GM23248 (cell line): ENCODE measurements at regions not wholly inside any gene's neighbourhood (a gene's known extent, or its start where the extent isn't known, plus 50 kb on each side); places are given as distances from the start of the nearest gene placed in this dataset.

Experiments used
- DNase-seq: peaks from one replicate; pipeline ENCODE4 v3.0.0-alpha.2; 2015
- H2AFZ ChIP-seq: fragments of 200-600 bp; sonication (generic); 2 replicates; pipeline ENCODE4 v1.6.1; 2016; ENCODE audit warnings: antibody characterized with exemption
- H3F3A ChIP-seq: fragments of 200-600 bp; sonication (generic); 2 replicates; pipeline ENCODE4 v1.6.1; 2016; ENCODE audit warnings: mild to moderate bottlenecking, antibody characterized with exemption, mixed run types; ENCODE audit not compliant: insufficient read depth
- H3K27ac ChIP-seq: fragments of 200-600 bp; sonication (generic); 2 replicates; pipeline ENCODE4 v1.5.1; 2016; ENCODE audit warnings: mild to moderate bottlenecking
- H3K27me3 ChIP-seq: fragments of 200-600 bp; sonication (generic); replicated peaks from 2 replicates; pipeline ENCODE4 v1.6.1; 2016; ENCODE audit warnings: mild to moderate bottlenecking; ENCODE audit not compliant: insufficient read depth
- H3K36me3 ChIP-seq: fragments of 200-600 bp; sonication (generic); 2 replicates; pipeline ENCODE4 v1.6.1; 2016; ENCODE audit warnings: low read depth, mild to moderate bottlenecking
- H3K4me1 ChIP-seq: fragments of 200-600 bp; sonication (generic); 2 replicates; pipeline ENCODE4 v1.6.1; 2016; ENCODE audit warnings: mild to moderate bottlenecking; ENCODE audit not compliant: insufficient read depth
- H3K4me2 ChIP-seq: fragments of 200-600 bp; sonication (generic); one replicate; pipeline ENCODE4 v1.6.1; 2016; ENCODE audit warnings: mild to moderate bottlenecking; ENCODE audit not compliant: unreplicated experiment
- H3K4me3 ChIP-seq: fragments of 200-600 bp; sonication (generic); 2 replicates; pipeline ENCODE4 v1.5.1; 2016; ENCODE audit warnings: mild to moderate bottlenecking
- H3K79me2 ChIP-seq: fragments of 200-600 bp; sonication (generic); 2 replicates; pipeline ENCODE4 v1.6.1; 2016; ENCODE audit warnings: mild to moderate bottlenecking; ENCODE audit not compliant: insufficient read depth
- H3K9ac ChIP-seq: fragments of 200-600 bp; sonication (generic); 2 replicates; pipeline ENCODE4 v1.6.1; 2016; ENCODE audit warnings: mild to moderate bottlenecking
- H3K9me2 ChIP-seq: fragments of 200-600 bp; sonication (generic); 2 replicates; pipeline ENCODE4 v1.6.1; 2016; ENCODE audit warnings: mixed run types, mild to moderate bottlenecking, moderate library complexity; ENCODE audit not compliant: insufficient read depth
- H3K9me3 ChIP-seq: fragments of 200-600 bp; sonication (generic); one replicate; pipeline ENCODE4 v1.6.1; 2017; ENCODE audit warnings: low read depth
- H4K20me1 ChIP-seq: fragments of 200-600 bp; sonication (generic); 2 replicates; pipeline ENCODE4 v1.6.0; 2016; ENCODE audit not compliant: insufficient read depth
- EZH2 ChIP-seq: fragments of 200-600 bp; sonication (generic); IDR thresholded peaks from 2 replicates; pipeline ENCODE4 v1.6.1; 2018; ENCODE audit warnings: antibody characterized with exemption, mild to moderate bottlenecking; ENCODE audit not compliant: insufficient read depth, poor library complexity, severe bottlenecking
- EZH2phosphoT487 ChIP-seq: fragments of 200-600 bp; sonication (generic); IDR thresholded peaks from 2 replicates; pipeline ENCODE4 v1.6.1; 2018; ENCODE audit warnings: antibody characterized with exemption, moderate library complexity, mild to moderate bottlenecking, low read depth; ENCODE audit not compliant: insufficient read depth
- WGBS, 2 experiments: methylation state at CpG; one replicate each; pipeline ENCODE4 v1.1.6; 2015 to 2017; ENCODE audit warnings: low lambda C conversion rate in 2 of 2, low coverage in 1 of 2; ENCODE audit errors: missing lambda C conversion rate in 2 of 2; 5-methylcytosine and 5-hydroxymethylcytosine counted together
- in situ Hi-C: fragments of 300-500 bp; cut with MboI; formaldehyde crosslinking; loops from 2 replicates; pipeline ENCODE4 v1.15.0; 2020

GRCh38 chr6:144696610-144697368 is 411.7 kb downstream of the UTRN start:
- no peak overlapping the region for H3K4me2 ChIP-seq
- no peak overlapping the region for H2AFZ ChIP-seq
- peak; percentile 16 for DNase-seq

GRCh38 chr6:144697369-144697760 is 412.2 kb downstream of the UTRN start:
- in situ Hi-C loops: no loop called here

More at GRCh38 chr6:144696610-144697368, 411.7 kb downstream of the UTRN start:
- Histone ChIP-seq H3K27me3 (no peaks in the 10 kb centered on the region), H4K20me1 (no peaks in the 10 kb centered on the region), H3F3A (no peaks in the 10 kb centered on the region), H3K9me2 (no peaks in the 10 kb centered on the region), H3K4me1 (peaks cover 9% of the 10 kb centered on the region; the same call in 1 of the 2 replicates), H3K79me2 (peaks cover 39% of the 10 kb centered on the region), H3K27ac (no peak overlapping the region), H3K9me3 (no peaks in the 10 kb centered on the region), H3K9ac (no peak overlapping the region), H3K4me3 (no peak overlapping the region), H3K36me3 (peaks cover 18% of the 10 kb centered on the region; the same call in 1 of the 2 replicates)
- no peak for TF ChIP-seq EZH2phosphoT487
- TF ChIP-seq EZH2: no peak
- in situ Hi-C loops: no loop called here
- 70 to 74% methylated on average over 2 of the region's 2 CpGs for WGBS, 2 experiments

DNA sequence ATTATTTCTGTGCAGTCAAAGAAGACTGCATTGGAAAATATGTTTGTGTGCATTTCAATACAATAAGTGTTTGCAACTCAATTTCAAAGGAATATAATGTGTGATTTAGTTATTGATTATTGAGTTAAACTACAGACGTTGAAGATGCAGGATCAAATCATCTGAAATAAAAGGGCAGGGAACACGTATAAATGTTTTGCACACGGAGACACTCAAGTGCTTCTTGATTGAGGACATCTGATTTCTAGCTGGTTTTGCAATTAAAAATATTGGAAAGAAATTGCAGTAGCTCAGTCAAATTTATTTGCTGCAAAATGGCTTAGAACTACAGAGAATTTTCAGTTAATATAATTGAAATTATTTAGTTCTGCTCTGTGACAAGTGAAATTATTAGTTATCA is 412.7 kb downstream of the UTRN start:
- no peaks in the 10 kb centered on the region for H3K9me3 ChIP-seq

More at GRCh38 chr6:144697369-144697760, 412.2 kb downstream of the UTRN start:
- TF ChIP-seq EZH2 (no peak), EZH2phosphoT487 (no peak)
- H2AFZ ChIP-seq: no peak overlapping the region
- no peaks in the 10 kb centered on the region for H3K9me2 ChIP-seq
- no peaks in the 10 kb centered on the region for H3K9me3 ChIP-seq
- H3K27me3 ChIP-seq: no peaks in the 10 kb centered on the region
- H3K27ac ChIP-seq: no peak overlapping the region
- H3K4me2 ChIP-seq: no peak overlapping the region
- H3K79me2 ChIP-seq: peaks cover 34% of the 10 kb centered on the region
- H3K4me1 ChIP-seq: peaks cover 9% of the 10 kb centered on the region; the same call in 1 of the 2 replicates
- peaks cover 24% of the 10 kb centered on the region; the same call in 1 of the 2 replicates for H3K36me3 ChIP-seq
- DNase-seq: no peak
- 49 to 66% methylated on average over 2 of the region's 2 CpGs for WGBS, 2 experiments
- H3F3A ChIP-seq: no peaks in the 10 kb centered on the region
- no peak overlapping the region for H3K4me3 ChIP-seq
- no peaks in the 10 kb centered on the region for H4K20me1 ChIP-seq
- H3K9ac ChIP-seq: no peak overlapping the region

DNA sequence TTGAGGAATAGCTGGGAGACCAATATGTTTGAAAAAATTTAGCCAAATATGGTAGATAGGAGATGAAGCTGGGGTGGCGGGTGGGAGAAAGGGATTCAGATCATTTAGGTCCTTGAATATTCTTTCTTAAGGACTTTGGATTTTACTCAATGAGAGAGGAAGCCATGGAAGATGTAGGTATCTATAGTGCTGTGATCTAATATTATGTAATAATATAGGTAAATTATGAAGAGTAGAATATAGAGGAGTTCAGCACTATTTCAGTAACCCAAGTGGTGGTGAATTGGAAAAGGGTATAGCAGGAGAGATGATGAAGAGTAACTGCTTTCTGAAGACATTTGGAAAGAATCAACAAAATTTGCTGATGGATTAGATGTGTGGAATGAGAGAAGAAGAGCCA is 417.6 kb downstream of the UTRN start:
- Histone ChIP-seq H3K9me2 (no peaks in the 10 kb centered on the region), H3K4me3 (no peak overlapping the region), H4K20me1 (no peaks in the 10 kb centered on the region), H2AFZ (no peak overlapping the region), H3K4me2 (no peak overlapping the region), H3K9me3 (no peaks in the 10 kb centered on the region), H3K27ac (no peak overlapping the region), H3K9ac (no peak overlapping the region), H3K4me1 (no peaks in the 10 kb centered on the region), H3K36me3 (peaks cover 28% of the 10 kb centered on the region; the same call in 1 of the 2 replicates), H3F3A (peaks cover 4% of the 10 kb centered on the region; the same call in 1 of the 2 replicates), H3K79me2 (no peaks in the 10 kb centered on the region), H3K27me3 (no peaks in the 10 kb centered on the region)
- no peak for DNase-seq
- in situ Hi-C loops: no loop called here
- no peak for TF ChIP-seq EZH2
- no peak for TF ChIP-seq EZH2phosphoT487
- WGBS, 2 experiments: 100% methylated on average over 1 of the region's 1 CpG

More for the DNA sequence above, 412.7 kb downstream of the UTRN start:
- TF ChIP-seq EZH2 (no peak), EZH2phosphoT487 (no peak)
- Histone ChIP-seq H3K27ac (no peak overlapping the region), H3K4me3 (no peak overlapping the region), H3K9me2 (no peaks in the 10 kb centered on the region), H3K4me2 (no peak overlapping the region), H3F3A (no peaks in the 10 kb centered on the region), H2AFZ (no peak overlapping the region), H3K36me3 (peaks cover 28% of the 10 kb centered on the region; the same call in 1 of the 2 replicates), H3K4me1 (peaks cover 9% of the 10 kb centered on the region; the same call in 1 of the 2 replicates), H3K79me2 (peaks cover 30% of the 10 kb centered on the region; the same call in 1 of the 2 replicates), H3K9ac (no peak overlapping the region), H3K27me3 (no peaks in the 10 kb centered on the region), H4K20me1 (no peaks in the 10 kb centered on the region)
- in situ Hi-C loops: no loop called here
- 29 to 30% methylated on average over 3 of the region's 3 CpGs for WGBS, 2 experiments
- DNase-seq: no peak
